ENCODE measurements at regions not wholly inside any gene's neighbourhood (a gene's known extent, or its start where the extent isn't known, plus 50 kb on each side); places are given as distances from the start of the nearest gene placed in this dataset.

- TF ChIP-seq CTCF (IDR thresholded peaks at IDR 0.05) (no peak), POLR2A (IDR thresholded peaks at IDR 0.05) (no peak)
Observed at GRCh38 chr20:55668631-55669030, 336.7 kb downstream of the CBLN4 start.

All from vagina (tissue), 2 donors.